SU-DHL-6 (cell line): ENCODE measurements at regions not wholly inside any gene's neighbourhood (a gene's known extent, or its start where the extent isn't known, plus 50 kb on each side); places are given as distances from the start of the nearest gene placed in this dataset.

ENCODE experiments used
- H2AFZ ChIP-seq: fragments of 200-600 bp; sonication (generic); 2 replicates; pipeline ENCODE4 v1.6.1; 2014; ENCODE audit warnings: low read depth, mild to moderate bottlenecking, moderate library complexity, mixed read lengths, antibody characterized with exemption, low read length; ENCODE audit not compliant: severe bottlenecking
- H3F3A ChIP-seq: fragments of 200-600 bp; shearing (Covaris generic); 2 replicates; pipeline ENCODE4 v1.6.0; 2016; ENCODE audit warnings: antibody characterized with exemption, mild to moderate bottlenecking; ENCODE audit not compliant: insufficient read depth
- H3K27ac ChIP-seq: fragments of 200-600 bp; sonication (generic); 2 replicates; pipeline ENCODE4 v1.5.1; 2016; ENCODE audit warnings: low read depth, mild to moderate bottlenecking, low read length, moderate library complexity, mixed read lengths
- H3K27me3 ChIP-seq: fragments of 200-600 bp; sonication (generic), shearing (Covaris generic); 2 replicates; pipeline ENCODE4 v1.6.0; 2014; ENCODE audit warnings: mild to moderate bottlenecking, low read length
- H3K36me3 ChIP-seq: fragments of 200-600 bp; sonication (generic); 2 replicates; pipeline ENCODE4 v1.6.1; 2014; ENCODE audit warnings: mild to moderate bottlenecking, low read length, mixed read lengths
- H3K4me2 ChIP-seq: fragments of 300-600, 200-600 bp; shearing (Covaris generic), sonication (generic); 2 replicates; pipeline ENCODE4 v1.6.0; 2014; ENCODE audit warnings: low read length, low read depth, mild to moderate bottlenecking; ENCODE audit not compliant: poor library complexity, severe bottlenecking
- H3K4me3 ChIP-seq: fragments of 200-600 bp; sonication (generic); 2 replicates; pipeline ENCODE4 v1.5.1; 2014; ENCODE audit warnings: antibody characterized with exemption, low read length, mild to moderate bottlenecking, mixed read lengths; ENCODE audit not compliant: insufficient read depth, poor library complexity, severe bottlenecking
- H3K79me2 ChIP-seq: fragments of 200-600 bp; sonication (generic); 2 replicates; pipeline ENCODE4 v1.6.1; 2014; ENCODE audit warnings: mild to moderate bottlenecking, low read length, moderate library complexity; ENCODE audit not compliant: insufficient read depth
- H3K9ac ChIP-seq: fragments of 200-600 bp; sonication (generic); 2 replicates; pipeline ENCODE4 v1.7.0; 2014; ENCODE audit warnings: mild to moderate bottlenecking, low read length
- H3K9me2 ChIP-seq: fragments of 200-600 bp; sonication (generic); replicated peaks from 2 replicates; pipeline ENCODE4 v1.6.1; 2014; ENCODE audit warnings: low read length; ENCODE audit not compliant: insufficient read depth
- H3K9me3 ChIP-seq: fragments of 200-600 bp; sonication (generic); 2 replicates; pipeline ENCODE4 v1.6.1; 2014; ENCODE audit warnings: low read length, mixed read lengths; ENCODE audit not compliant: insufficient read depth
- H4K20me1 ChIP-seq: fragments of 200-600 bp; sonication (generic); 2 replicates; pipeline ENCODE4 v1.6.1; 2014; ENCODE audit warnings: low read depth, mild to moderate bottlenecking, antibody characterized with exemption, low read length, moderate library complexity, mixed read lengths
- CTCF ChIP-seq: fragments of 200-600 bp; sonication (generic); IDR thresholded peaks from one replicate; pipeline ENCODE4 v1.5.1; 2017; ENCODE audit warnings: antibody characterized with exemption, mild to moderate bottlenecking, low read length, moderate library complexity; ENCODE audit not compliant: insufficient read depth, poor library complexity, severe bottlenecking
- EZH2phosphoT487 ChIP-seq: fragments of 200-600 bp; sonication (generic), shearing (Covaris generic); conservative IDR thresholded peaks from 2 replicates; pipeline ENCODE4 v1.6.1; 2018; ENCODE audit warnings: mild to moderate bottlenecking, antibody characterized with exemption, low read length, moderate library complexity, mixed read lengths

DNA sequence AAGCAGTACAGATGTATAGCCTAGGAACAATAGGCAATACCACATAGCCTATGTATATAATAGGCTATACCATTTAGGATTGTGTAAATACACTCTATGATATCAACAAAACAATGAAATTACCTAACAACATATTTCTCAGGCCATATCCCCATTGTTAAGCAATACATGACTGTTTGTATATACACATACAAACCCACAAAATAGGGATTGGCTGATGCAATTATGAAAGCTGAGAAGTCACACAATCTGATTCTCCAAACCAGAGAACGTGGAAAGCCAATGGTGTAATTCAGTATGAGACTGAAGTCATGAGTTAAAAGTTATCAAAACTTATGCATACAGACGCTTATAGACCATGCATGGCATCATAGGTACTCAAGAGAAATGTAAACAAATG, 700.1 kb upstream of the RAG2 start:
- no peak overlapping the region for H3K4me3 ChIP-seq
- H3K27me3 ChIP-seq: no peaks in the 10 kb centered on the region
- H3K36me3 ChIP-seq: no peaks in the 10 kb centered on the region
- H4K20me1 ChIP-seq: no peaks in the 10 kb centered on the region
- H3F3A ChIP-seq: no peaks in the 10 kb centered on the region
- H3K9me2 ChIP-seq: no peaks in the 10 kb centered on the region
- no peak overlapping the region for H3K4me2 ChIP-seq
- no peaks in the 10 kb centered on the region; the same call in 1 of the 2 replicates for H3K9me3 ChIP-seq
- TF ChIP-seq EZH2phosphoT487 (no peak), CTCF (no peak)
- no peak overlapping the region for H3K27ac ChIP-seq
- H3K9ac ChIP-seq: no peak overlapping the region
- no peak overlapping the region for H2AFZ ChIP-seq
- no peaks in the 10 kb centered on the region for H3K79me2 ChIP-seq

DNA sequence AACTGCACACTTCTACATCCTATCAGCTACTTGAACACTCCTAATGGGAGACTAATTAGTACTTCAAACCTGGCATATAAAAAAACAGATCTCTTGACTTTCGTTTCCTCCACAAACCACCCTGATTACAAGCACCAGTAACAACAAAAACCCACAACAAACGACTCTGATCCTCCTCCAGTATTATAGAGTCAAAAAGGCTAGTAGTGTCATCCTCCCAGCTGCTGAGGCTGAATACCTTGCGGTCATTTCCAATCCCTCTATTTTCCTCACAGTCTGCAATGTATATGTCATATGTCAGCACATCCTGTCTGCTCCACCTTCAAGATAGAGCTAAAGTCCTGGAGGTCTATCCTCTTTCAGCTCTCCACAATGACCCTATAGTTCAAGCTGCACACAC, 688.9 kb upstream of the RAG2 start:
- Histone ChIP-seq H3K4me2 (no peak overlapping the region), H3K36me3 (no peaks in the 10 kb centered on the region), H3K79me2 (no peaks in the 10 kb centered on the region), H3K27me3 (no peaks in the 10 kb centered on the region), H4K20me1 (no peaks in the 10 kb centered on the region), H3K9me3 (no peaks in the 10 kb centered on the region), H3K9me2 (no peaks in the 10 kb centered on the region), H3F3A (no peaks in the 10 kb centered on the region), H3K27ac (no peak overlapping the region), H3K4me3 (no peak overlapping the region), H2AFZ (no peak overlapping the region), H3K9ac (no peak overlapping the region)
- TF ChIP-seq EZH2phosphoT487: no peak
- TF ChIP-seq CTCF: no peak

DNA sequence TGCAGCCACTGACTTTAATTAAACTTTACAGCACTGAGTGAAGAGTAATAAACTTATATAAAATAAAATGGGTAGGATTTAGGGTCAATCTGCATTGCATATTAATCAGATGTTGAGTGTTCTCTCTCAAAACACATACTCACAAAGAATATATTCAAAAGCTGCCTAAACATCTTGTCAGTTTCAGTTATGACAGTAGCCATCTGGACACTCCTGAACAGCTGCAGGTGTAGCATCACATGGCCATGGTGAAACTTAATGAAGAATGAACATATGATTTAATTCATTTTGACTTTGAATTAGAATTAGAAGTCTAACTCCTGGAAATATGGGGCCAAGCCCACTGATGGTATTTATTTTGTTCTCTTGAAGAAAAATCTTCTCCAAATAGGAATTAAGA, 684.3 kb upstream of the RAG2 start:
- no peaks in the 10 kb centered on the region for H3K9me3 ChIP-seq
- no peaks in the 10 kb centered on the region for H4K20me1 ChIP-seq
- no peaks in the 10 kb centered on the region for H3K36me3 ChIP-seq
- no peak overlapping the region for H3K9ac ChIP-seq
- no peaks in the 10 kb centered on the region for H3K9me2 ChIP-seq
- H3K27me3 ChIP-seq: no peaks in the 10 kb centered on the region
- no peak overlapping the region for H3K27ac ChIP-seq
- no peak overlapping the region for H3K4me2 ChIP-seq
- H3F3A ChIP-seq: no peaks in the 10 kb centered on the region
- no peak overlapping the region for H3K4me3 ChIP-seq
- no peaks in the 10 kb centered on the region for H3K79me2 ChIP-seq
- no peak for TF ChIP-seq CTCF
- no peak overlapping the region for H2AFZ ChIP-seq

DNA sequence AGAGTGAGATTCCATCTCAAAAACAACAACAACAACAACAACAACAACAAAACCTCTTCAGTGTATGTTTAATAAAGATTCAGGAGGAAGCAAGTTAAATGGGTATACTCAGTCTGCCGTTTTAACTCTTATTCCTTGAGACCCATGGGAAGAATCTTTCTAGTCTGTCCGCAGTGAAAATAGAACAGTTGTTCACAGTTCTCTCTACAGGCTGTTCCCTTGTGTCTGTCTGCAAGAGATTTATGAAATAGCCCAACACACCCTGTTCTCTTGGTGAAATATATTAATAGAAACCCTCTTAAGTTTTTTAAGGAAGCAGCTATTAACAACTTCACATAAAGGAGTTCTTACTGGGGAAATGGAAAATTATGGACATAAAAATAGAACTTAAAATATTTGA, 682.2 kb upstream of the RAG2 start:
- H3K4me2 ChIP-seq: no peak overlapping the region
- no peak overlapping the region for H2AFZ ChIP-seq
- H3K79me2 ChIP-seq: no peaks in the 10 kb centered on the region
- H3K9ac ChIP-seq: no peak overlapping the region
- H4K20me1 ChIP-seq: no peaks in the 10 kb centered on the region
- H3K36me3 ChIP-seq: no peaks in the 10 kb centered on the region
- H3F3A ChIP-seq: no peaks in the 10 kb centered on the region
- no peak overlapping the region for H3K4me3 ChIP-seq
- no peaks in the 10 kb centered on the region for H3K9me2 ChIP-seq
- H3K27me3 ChIP-seq: no peaks in the 10 kb centered on the region
- no peak overlapping the region for H3K27ac ChIP-seq
- no peaks in the 10 kb centered on the region for H3K9me3 ChIP-seq
- TF ChIP-seq EZH2phosphoT487: no peak
- TF ChIP-seq CTCF: no peak
